PC-9 (cell line): ENCODE measurements at regions not wholly inside any gene's neighbourhood (a gene's known extent, or its start where the extent isn't known, plus 50 kb on each side); places are given as distances from the start of the nearest gene placed in this dataset.

ENCODE experiments used
- EZH2 ChIP-seq: fragments of 200-600 bp; sonication (generic); IDR thresholded peaks from 2 replicates; pipeline ENCODE4 v1.8.0; 2017; ENCODE audit warnings: antibody characterized with exemption, low read depth
- TF ChIP-seq, protein P1 (sequence below): fragments of 200-600 bp; sonication (generic); conservative IDR thresholded peaks from 2 replicates; pipeline ENCODE4 v1.6.1; 2017; ENCODE audit warnings: mixed run types, antibody characterized with exemption, mild to moderate bottlenecking, moderate library complexity

DNA sequence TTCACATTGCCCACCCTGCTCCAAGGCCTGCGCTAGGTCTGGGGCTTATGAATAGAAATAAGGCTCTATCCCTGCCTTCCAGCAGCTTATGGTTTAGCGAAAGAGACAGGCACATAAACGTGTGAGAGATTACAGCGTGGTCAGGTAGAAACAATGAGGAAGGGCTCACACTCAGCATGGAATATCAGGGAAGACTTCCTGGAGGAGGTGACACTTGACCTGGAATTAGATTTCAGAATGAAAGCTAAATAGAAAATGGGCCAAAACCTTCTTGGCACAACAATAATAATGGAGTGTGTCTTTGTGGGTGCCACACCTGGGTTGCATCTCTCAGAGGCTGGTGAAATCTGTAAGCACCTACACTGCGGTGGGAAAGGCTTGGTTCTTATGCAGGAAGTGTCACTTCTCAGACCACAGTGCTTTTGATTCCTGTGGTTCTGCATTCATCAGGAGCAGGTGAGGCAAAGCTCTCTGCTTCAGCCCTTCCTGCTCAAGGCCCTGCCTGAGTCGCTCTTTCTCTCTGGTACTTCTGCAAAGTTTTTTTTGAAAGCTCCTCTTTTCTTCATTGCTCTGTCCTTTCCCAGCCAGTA lies 430.3 kb downstream of the ZNF536 start:
- TF ChIP-seq, protein P1, sequence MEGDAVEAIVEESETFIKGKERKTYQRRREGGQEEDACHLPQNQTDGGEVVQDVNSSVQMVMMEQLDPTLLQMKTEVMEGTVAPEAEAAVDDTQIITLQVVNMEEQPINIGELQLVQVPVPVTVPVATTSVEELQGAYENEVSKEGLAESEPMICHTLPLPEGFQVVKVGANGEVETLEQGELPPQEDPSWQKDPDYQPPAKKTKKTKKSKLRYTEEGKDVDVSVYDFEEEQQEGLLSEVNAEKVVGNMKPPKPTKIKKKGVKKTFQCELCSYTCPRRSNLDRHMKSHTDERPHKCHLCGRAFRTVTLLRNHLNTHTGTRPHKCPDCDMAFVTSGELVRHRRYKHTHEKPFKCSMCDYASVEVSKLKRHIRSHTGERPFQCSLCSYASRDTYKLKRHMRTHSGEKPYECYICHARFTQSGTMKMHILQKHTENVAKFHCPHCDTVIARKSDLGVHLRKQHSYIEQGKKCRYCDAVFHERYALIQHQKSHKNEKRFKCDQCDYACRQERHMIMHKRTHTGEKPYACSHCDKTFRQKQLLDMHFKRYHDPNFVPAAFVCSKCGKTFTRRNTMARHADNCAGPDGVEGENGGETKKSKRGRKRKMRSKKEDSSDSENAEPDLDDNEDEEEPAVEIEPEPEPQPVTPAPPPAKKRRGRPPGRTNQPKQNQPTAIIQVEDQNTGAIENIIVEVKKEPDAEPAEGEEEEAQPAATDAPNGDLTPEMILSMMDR: no peak
- no peak for TF ChIP-seq EZH2
